Hepatic stellate cell (primary cell): ENCODE measurements at regions not wholly inside any gene's neighbourhood (a gene's known extent, or its start where the extent isn't known, plus 50 kb on each side); places are given as distances from the start of the nearest gene placed in this dataset.
"Not testable (repeated sequence)": the region's sequence is repeated elsewhere in the genome, so short reads cannot be mapped to it uniquely, and the experiment has no call there.

Experiments used
- DNase-seq: peaks from one replicate; pipeline ENCODE4 v3.0.0; 2011; ENCODE audit warnings: low spot score

GRCh38 chr5:14942212-14942611 is 70.6 kb upstream of the ANKH start:
- DNase-seq = no peak

- DNase-seq = no peak
These were observed 65.7 kb upstream of the ANKH start for GRCh38 chr5:14937254-14937653.

DNA sequence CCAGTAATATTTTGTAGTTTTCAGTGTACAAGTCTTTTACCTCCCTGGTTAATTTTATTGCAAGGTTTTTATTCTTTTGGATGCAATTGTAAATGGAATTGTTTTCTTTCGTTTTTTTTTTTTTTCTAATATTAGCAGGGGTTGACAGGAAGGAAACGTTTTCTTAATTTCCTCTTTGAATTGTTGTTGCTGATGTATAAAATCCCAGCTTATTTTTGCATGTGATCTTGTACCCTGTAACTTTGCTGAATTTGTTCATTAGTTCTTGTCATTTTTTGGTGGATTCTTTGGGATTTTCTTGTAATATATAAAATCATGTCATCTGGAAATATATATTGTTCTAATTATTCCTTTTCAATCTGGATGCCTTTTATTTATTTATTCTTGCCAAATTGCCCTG is 65.0 kb upstream of the ANKH start:
- no peak for DNase-seq

DNA sequence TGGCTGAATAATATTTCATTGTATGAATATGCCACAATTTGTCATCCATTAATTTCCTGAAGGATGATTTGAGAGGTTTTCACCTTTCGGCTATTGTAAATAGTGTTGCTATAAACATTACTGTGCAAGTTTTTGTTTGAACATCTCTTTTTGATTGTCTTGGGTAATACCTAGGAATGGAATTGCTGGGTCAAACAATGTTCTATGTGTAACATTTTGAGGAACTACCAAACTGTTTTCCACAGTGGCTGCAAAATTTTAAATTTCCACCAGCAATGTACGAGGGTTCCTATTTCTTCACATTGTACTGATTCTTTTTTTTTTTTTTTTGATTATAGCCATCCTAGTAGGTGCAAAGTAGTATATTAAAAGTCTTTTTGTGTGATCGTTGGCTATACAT is 63.8 kb upstream of the ANKH start:
- no peak for DNase-seq

DNA sequence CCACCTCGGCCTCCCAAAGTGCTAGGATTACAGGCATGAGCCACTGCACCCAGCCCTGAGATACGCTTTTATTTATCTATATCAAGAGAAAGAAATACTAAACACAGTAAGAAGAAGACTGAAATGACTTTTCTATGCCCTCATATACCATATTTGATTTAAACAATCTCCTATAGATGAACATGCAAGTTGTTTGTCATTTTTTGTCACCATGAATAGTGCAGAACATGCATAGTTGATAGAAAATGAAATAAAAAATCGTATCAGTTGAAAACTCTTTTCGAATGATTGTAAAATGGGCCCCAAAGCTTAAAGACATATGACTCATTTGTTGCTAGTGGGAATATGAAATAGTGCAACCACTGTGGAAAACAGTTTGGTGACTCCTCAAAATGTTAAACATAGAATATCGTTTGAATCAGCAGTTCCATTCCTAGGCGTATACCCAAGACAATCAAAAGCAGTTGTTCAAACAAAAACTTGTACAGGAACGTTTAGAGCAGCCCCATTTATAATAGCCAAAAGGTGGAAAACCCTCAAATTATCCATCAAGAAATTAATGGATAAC is 61.4 kb upstream of the ANKH start:
- no peak for DNase-seq

- no peak for DNase-seq
These were observed 58.9 kb upstream of the ANKH start for GRCh38 chr5:14930486-14930885.

DNA sequence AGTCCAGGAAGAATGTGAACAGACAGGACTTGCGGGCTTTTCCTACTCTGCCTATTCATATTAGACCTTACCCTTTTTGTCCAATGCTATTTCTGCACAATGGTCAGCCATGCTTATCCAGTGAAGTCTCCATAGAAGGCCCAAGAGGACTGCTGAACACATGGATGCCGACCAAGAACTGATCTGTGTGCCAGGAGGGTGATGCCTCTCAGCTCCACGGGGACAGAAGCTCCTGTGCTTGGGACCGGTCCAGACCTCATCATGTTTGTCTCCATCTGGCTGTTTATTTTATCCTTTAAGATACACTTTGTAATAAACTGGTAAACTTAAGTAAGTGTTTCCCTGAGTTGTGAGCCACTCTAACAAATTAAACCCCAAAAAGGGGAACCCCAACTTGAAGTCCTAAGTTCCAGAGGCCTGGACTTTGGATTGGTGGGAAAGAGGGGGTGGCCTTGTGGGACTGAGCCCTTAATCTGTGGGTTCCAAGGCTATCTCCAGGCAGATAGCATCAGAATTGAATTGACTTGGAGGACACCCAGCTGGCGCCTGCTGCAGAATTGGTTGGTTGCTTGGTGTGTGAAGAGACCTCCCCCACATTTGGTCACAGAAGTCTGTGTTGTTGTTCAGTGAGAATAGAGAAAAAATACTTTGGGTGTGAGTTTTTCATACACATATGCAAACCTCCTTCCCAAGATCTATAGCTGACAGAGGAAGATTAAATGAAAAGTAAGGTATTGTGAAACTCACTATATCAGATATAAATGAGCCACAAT is 57.9 kb upstream of the ANKH start:
- no peak for DNase-seq

GRCh38 chr5:14928661-14929060 is 57.1 kb upstream of the ANKH start:
- no peak for DNase-seq

- no peak for DNase-seq
These were observed 53.7 kb upstream of the ANKH start for GRCh38 chr5:14925326-14925725.

DNA sequence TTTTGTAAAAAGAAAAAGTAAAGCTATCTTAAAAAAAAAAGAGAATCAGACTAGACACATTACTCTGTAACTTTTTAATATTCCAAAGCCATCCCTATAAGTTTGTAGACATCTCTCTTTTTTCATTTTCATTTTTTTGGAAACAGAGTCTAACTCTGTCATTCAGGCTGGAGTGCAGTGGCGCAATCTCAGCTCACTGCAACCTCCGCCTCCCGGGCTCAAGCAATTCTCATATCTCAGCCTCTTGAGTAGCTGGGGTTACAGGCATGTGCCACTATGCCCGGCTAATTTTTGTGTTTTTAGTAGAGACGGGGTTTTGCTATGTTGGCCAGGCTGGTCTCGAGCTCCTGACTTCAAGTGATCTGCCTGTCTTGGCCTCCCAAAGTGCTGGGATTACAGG is 51.4 kb upstream of the ANKH start:
- not testable (repeated sequence) for DNase-seq

GRCh38 chr5:14922456-14922855 is 50.9 kb upstream of the ANKH start:
- no peak for DNase-seq
